GM12864 (cell line): ENCODE measurements at regions not wholly inside any gene's neighbourhood (a gene's known extent, or its start where the extent isn't known, plus 50 kb on each side); places are given as distances from the start of the nearest gene placed in this dataset.

Experiments
- DNase-seq: peaks from one replicate; pipeline ENCODE4 v3.0.0-alpha.2; 2011; ENCODE audit warnings: low read depth
- H3K4me3 ChIP-seq: 2 replicates; pipeline ENCODE4 v1.5.1; 2011; ENCODE audit warnings: mild to moderate bottlenecking, low read depth, low read length, control low read depth
- TF ChIP-seq, protein P1 (sequence below): IDR thresholded peaks from 2 replicates; pipeline ENCODE4 v1.5.1; 2011; ENCODE audit warnings: low read depth, mild to moderate bottlenecking, moderate library complexity, low read length, control low read depth, inconsistent platforms; ENCODE audit errors: missing control alignments

DNA sequence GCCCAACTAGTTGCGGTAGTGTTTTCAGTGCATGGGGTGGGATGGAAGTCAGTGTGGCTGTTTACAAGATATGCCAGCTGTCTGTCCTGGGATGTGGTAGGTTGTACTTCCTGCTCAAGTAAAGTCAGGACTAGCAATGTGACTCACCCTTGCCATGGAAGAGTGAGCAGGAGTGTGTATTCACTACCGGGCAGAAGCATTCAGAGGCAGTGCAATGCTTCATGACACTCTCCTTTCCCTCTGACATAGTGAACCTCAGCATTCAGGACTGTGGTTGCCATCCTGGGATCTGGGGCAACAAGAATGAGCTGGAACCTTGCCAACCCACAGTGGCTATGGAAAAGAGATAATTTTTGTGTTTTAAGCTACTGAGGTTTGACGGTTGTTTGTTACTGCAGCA lies 68.9 kb downstream of the BOD1 start:
- H3K4me3 ChIP-seq = no peak overlapping the region
- TF ChIP-seq, protein P1, sequence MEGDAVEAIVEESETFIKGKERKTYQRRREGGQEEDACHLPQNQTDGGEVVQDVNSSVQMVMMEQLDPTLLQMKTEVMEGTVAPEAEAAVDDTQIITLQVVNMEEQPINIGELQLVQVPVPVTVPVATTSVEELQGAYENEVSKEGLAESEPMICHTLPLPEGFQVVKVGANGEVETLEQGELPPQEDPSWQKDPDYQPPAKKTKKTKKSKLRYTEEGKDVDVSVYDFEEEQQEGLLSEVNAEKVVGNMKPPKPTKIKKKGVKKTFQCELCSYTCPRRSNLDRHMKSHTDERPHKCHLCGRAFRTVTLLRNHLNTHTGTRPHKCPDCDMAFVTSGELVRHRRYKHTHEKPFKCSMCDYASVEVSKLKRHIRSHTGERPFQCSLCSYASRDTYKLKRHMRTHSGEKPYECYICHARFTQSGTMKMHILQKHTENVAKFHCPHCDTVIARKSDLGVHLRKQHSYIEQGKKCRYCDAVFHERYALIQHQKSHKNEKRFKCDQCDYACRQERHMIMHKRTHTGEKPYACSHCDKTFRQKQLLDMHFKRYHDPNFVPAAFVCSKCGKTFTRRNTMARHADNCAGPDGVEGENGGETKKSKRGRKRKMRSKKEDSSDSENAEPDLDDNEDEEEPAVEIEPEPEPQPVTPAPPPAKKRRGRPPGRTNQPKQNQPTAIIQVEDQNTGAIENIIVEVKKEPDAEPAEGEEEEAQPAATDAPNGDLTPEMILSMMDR = no peak
- peak; percentile 57 for DNase-seq

DNA sequence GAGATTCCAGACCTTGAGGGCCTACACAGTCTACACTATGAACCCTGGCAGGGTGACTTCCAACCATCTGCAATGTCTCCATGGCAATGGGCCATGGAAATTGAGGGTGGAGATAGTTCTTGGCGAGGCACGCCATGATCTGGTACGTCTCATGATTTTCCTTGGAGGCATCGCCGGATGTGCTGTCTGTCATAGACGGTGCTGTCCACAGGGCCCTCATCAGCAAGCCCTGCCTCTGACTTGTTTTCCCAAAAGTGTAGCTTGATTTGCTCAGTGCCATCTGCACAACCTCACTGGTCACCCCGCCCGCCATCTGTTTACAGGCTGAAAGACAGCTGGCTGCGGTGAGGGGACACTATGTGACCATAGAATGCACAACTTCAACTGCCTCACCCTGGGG lies 73.5 kb downstream of the BOD1 start:
- H3K4me3 ChIP-seq = no peak overlapping the region
- TF ChIP-seq, protein P1 = no peak
- no peak for DNase-seq

DNA sequence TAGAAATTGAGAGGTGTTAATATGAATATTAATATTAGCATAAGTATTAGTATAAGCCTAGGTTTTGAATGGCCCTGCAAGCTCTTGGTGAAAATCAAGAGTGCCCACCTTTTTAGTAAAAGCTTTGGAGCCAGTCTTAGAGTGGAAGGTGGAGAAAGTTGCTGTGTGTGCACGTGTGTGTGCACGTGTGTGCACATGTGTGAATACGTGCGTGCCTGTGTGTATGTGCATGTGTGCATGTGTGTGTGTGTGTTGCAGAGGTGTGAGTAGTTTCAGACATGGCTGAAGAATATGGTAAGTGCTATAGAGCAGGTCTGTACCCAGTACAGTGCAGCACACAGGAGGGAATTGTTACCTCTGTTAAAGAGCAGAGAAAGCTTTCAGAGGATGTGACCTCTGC lies 74.3 kb downstream of the BOD1 start:
- TF ChIP-seq, protein P1 = no peak
- DNase-seq = no peak
- H3K4me3 ChIP-seq = no peak overlapping the region

DNA sequence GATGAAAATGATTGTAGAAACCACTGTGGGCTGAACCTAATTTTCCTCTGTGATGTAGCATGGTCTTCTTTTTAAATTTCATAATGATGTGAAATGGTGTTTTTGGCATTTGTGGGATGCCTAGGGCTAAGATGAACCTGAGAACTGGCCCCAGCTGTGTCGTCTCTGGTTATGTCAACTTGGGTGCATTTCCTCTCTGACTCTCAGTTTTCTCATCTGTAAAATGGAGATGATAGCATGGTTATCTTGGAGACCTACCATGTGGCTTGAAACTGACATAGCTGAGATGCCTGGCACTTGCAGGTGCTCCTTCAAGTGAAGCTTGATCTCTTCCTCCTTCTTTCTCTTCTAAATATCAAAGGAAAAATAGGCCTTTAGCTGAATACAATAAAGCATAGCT lies 77.8 kb downstream of the BOD1 start:
- TF ChIP-seq, protein P1 = no peak
- no peak overlapping the region for H3K4me3 ChIP-seq
- peak; percentile 62 for DNase-seq

DNA sequence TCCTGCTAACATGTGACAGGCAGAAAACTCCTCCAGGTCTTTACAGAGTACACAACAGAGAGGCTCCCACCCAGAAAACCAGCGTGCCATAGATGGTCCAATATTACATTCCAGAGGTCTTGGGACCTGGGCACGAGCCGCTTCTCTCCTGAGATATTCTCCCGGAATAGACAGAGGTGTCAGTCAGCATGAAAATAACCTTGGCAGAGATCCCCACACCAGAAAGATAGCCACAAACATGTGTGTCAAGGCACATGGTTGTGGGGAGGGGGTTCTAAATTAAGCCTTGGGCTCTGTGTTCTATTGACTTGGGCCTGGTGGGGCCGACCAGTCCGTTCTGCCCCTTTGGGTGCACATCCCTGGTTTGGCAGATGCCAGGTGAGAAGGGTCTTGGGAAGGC lies 78.4 kb downstream of the BOD1 start:
- no peak for DNase-seq
- TF ChIP-seq, protein P1 = no peak
- no peak overlapping the region for H3K4me3 ChIP-seq

DNA sequence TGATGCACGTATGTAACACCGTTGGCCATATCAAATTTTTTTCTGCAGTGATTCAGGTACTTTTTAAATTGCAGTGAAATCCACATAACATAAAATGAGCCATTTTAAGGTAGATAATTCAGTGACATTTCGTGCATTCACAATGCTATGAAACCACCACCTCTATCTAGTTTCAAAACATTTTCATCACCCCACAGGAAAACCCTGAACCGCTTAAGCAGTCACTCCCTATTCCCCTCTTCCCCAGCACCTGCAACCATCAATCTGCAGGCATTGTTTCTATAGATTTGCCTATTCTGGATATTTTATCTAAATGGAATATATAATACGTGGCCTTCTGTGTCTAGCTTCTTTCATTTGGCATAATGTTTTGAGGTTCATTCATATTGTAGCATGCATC lies 79.2 kb downstream of the BOD1 start:
- no peak overlapping the region for H3K4me3 ChIP-seq
- TF ChIP-seq, protein P1 = no peak

DNA sequence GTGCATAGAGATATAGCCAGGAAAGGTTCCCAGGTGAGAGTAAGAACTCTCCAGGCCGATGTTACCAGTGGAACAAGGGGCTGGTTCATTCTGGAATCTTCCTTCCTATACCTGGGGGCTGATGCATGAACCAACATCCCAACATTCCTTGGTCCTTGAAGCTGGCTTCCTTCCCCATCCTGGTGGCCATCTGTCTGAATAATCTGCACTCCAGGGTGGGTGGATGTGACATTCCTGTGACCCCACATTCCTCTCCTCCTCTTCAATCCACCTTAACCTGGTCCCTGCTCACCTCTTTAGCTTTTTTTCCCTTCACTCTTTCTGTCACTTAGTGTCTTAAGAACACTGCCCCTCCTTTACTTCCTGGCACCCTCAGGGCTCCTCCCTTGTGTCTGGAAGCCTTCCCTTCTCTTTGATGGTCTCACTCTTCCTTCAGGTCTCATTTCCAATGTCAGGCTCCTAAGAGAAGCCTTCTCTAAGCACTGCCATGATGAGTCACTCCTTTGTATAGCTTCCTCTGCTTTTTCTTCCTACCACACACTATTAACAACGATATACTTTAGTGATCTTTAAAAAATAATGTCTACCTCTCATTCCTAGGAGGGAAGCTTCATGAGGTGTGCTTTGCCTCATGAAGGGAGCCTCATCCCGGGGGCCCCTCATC lies 80.3 kb downstream of the BOD1 start:
- no peak for DNase-seq
- TF ChIP-seq, protein P1 = no peak
- no peak overlapping the region for H3K4me3 ChIP-seq

More for the DNA sequence above, 79.2 kb downstream of the BOD1 start:
- DNase-seq = no peak
